ENCODE measurements at regions not wholly inside any gene's neighbourhood (a gene's known extent, or its start where the extent isn't known, plus 50 kb on each side); places are given as distances from the start of the nearest gene placed in this dataset.

DNA sequence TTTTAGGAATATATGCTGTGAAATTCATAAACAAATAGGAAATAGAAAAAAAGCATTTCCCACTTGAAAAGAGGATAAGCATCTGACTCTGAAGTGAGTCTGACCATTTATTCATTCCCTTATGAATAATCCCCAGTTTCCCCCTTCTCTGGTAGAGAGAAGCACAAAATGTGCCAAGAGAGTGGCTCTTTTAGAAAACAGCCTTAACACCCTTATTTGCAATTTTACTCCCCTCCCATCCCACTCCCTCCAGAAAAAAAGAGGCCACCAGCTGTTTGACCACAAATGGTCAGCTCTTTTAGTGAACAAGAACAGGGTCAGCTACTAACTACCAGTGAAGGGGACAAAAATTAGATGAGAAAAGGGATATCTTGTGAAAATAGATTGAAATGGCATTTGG is 184.5 kb upstream of the ADAMTS9 start:
- intact Hi-C loops (cut with DNase I) = no loop called here
- H3K9me3 ChIP-seq = peaks cover 0 to 15% of the 10 kb centered on the region in 2 donors
- H3K27me3 ChIP-seq = no peaks in the 10 kb centered on the region
- H3K4me3 ChIP-seq = no peak overlapping the region
- DNase-seq (no peak), ATAC-seq (no peak)
- no peak overlapping the region for H3K27ac ChIP-seq
- TF ChIP-seq, protein P1, sequence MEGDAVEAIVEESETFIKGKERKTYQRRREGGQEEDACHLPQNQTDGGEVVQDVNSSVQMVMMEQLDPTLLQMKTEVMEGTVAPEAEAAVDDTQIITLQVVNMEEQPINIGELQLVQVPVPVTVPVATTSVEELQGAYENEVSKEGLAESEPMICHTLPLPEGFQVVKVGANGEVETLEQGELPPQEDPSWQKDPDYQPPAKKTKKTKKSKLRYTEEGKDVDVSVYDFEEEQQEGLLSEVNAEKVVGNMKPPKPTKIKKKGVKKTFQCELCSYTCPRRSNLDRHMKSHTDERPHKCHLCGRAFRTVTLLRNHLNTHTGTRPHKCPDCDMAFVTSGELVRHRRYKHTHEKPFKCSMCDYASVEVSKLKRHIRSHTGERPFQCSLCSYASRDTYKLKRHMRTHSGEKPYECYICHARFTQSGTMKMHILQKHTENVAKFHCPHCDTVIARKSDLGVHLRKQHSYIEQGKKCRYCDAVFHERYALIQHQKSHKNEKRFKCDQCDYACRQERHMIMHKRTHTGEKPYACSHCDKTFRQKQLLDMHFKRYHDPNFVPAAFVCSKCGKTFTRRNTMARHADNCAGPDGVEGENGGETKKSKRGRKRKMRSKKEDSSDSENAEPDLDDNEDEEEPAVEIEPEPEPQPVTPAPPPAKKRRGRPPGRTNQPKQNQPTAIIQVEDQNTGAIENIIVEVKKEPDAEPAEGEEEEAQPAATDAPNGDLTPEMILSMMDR (IDR thresholded peaks at IDR 0.05) = no peak
- no peaks in the 10 kb centered on the region for H3K4me1 ChIP-seq
- H3K36me3 ChIP-seq = no peaks in the 10 kb centered on the region

DNA sequence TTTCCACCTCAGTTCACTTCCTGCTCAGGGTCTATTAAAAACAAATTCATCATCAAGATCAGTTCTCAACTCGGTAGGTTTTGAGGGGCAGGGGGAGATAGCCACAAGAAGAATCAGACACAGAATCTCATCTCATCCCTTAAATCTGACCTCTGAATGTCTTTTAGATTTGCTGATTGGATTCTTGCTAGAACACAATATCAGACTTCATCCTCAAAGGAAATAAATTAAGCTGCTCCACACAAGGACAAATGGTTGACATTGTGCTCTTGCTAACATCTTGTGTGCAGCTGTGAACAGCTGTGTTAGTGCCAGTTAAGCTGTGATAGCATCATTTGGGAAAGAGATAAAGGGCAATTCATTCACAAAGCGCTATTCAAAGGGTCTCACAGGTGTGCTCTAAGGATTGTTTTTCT is 184.0 kb upstream of the ADAMTS9 start:
- Histone ChIP-seq H3K27me3 (no peaks in the 10 kb centered on the region), H3K27ac (no peak overlapping the region), H3K36me3 (no peaks in the 10 kb centered on the region), H3K4me3 (no peak overlapping the region), H3K9me3 (peaks cover 0 to 15% of the 10 kb centered on the region in 2 donors), H3K4me1 (no peaks in the 10 kb centered on the region)
- TF ChIP-seq, protein P1 (IDR thresholded peaks at IDR 0.05) = no peak
- intact Hi-C loops (cut with DNase I) = no loop called here
- ATAC-seq (no peak), DNase-seq (no peak)

DNA sequence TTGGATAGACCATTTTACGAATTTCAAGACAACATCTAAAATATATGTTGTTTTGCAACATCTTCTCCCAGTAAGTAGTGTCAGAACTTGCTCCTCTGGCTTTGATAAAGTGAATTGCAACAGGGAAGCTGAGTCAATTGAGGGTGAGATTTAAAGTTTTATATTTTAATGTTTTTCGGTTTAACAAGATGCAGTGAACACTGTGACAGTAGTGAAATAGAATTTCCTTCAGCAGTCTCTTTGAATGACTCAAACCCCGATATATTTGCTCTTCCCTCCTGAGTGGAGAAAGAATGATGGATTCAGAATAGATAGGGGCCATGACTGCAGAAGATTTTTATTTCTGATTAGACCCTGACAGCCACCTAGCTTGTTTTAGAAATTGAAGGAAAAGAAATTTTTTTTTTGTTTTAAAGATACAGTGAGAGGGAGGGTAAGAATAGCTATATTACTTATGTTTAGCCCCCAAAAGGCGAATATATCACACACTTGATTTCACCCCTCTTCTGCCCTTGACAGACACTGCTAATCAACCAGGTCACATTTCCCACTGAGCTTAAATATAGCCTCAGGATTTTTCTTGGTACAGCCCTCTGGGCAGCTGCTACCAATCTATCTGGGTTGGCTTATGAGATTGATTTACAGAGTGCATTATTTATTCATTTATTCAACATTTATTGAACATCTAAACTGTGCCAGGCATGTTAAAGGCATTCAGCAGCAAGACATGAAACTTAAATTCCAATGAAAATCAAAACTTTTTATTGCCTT is 183.3 kb upstream of the ADAMTS9 start:
- H3K27me3 ChIP-seq = no peaks in the 10 kb centered on the region
- TF ChIP-seq, protein P1 (IDR thresholded peaks at IDR 0.05) = no peak
- H3K36me3 ChIP-seq = no peaks in the 10 kb centered on the region
- H3K9me3 ChIP-seq = peaks cover 0 to 15% of the 10 kb centered on the region in 2 donors
- intact Hi-C loops (cut with DNase I) = no loop called here
- H3K27ac ChIP-seq = no peak overlapping the region
- H3K4me1 ChIP-seq = peaks cover 0 to 3% of the 10 kb centered on the region in 2 donors
- no peak overlapping the region for H3K4me3 ChIP-seq
- no peak for DNase-seq
- no peak for ATAC-seq

DNA sequence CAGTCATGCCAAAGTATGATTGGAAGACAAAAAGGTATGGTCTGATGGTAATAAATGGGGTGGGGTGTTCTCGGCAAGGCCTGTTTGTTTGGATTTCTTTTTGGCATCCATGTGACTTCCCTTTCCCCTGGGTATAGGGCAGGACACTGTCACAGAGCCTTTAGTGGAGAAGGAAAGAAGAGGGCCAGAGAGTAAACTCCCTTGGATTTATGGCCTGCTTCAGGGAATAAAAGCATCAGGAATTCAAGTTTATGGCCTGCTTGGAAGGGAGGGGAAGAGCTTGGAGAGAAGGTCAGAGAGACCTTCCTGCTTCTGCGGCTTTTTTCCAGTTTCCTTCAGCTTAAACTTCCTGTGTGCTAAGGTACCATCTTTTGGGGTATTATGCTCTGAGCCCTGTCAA is 179.4 kb upstream of the ADAMTS9 start:
- peaks cover 0 to 15% of the 10 kb centered on the region in 2 donors for H3K9me3 ChIP-seq
- DNase-seq = no peak
- H3K4me1 ChIP-seq = peaks cover 0 to 4% of the 10 kb centered on the region in 2 donors
- H3K4me3 ChIP-seq = no peak overlapping the region
- no peaks in the 10 kb centered on the region for H3K27me3 ChIP-seq
- no peaks in the 10 kb centered on the region for H3K36me3 ChIP-seq
- ATAC-seq = no peak
- intact Hi-C loops (cut with DNase I) = no loop called here
- H3K27ac ChIP-seq = no peak overlapping the region
- TF ChIP-seq, protein P1 (IDR thresholded peaks at IDR 0.05) = no peak

DNA sequence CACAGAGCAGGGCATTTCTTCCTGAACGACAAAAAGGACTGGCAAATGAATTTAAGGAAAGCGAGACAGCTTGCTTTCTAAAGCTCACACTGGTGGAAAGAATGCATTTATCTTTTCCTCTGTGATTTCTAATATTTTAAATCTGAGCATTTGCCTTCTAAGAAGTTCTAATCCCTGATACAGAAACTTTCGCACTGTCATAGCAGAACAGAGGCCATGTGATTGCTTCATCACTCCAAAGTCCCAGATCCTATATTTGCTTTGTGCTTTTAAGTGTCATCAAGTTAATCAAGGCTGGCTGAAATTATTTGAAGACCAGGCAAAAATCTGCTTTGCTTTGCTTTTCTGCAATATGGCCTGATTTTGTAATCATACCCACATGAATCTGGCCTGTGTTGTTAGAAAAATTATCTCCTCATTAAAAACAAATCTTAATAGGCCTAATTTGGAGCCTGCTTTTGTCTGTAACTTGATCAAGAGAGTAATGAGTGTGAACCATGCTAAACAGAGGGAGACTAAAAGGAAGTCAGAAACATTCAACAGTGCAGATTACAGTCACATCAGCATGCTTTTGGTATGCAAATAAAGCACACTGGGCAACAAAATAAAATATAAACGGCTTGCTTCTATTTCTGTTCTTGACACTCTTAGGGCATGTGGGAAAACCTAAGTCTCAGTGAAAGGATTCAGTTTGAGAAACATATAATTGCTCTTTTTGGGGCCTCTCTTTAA is 178.2 kb upstream of the ADAMTS9 start:
- ATAC-seq = peak; percentile 69
- H3K27ac ChIP-seq = no peak overlapping the region
- H3K4me3 ChIP-seq = no peak overlapping the region
- peaks cover 0 to 15% of the 10 kb centered on the region in 2 donors for H3K9me3 ChIP-seq
- TF ChIP-seq, protein P1 (IDR thresholded peaks at IDR 0.05) = no peak
- H3K4me1 ChIP-seq = peaks cover 0 to 4% of the 10 kb centered on the region in 2 donors
- no peak for DNase-seq
- intact Hi-C loops (cut with DNase I) = no loop called here
- no peaks in the 10 kb centered on the region for H3K27me3 ChIP-seq
- H3K36me3 ChIP-seq = no peaks in the 10 kb centered on the region
